ENCODE measurements at regions not wholly inside any gene's neighbourhood (a gene's known extent, or its start where the extent isn't known, plus 50 kb on each side); places are given as distances from the start of the nearest gene placed in this dataset.
"Not testable (repeated sequence)": the region's sequence is repeated elsewhere in the genome, so short reads cannot be mapped to it uniquely, and the experiment has no call there.

- no peaks in the 10 kb centered on the region for H3K9me3 ChIP-seq (ENCODE audit: low read length)
- no peaks in the 10 kb centered on the region for H3F3A ChIP-seq (ENCODE audit: low read length, unreplicated experiment)
- TF ChIP-seq EZH2 (IDR thresholded peaks at IDR 0.05; ENCODE audit: low read length, unreplicated experiment) (no peak), CTCF (conservative IDR thresholded peaks at IDR 0.05; ENCODE audit: low read depth, low read length) (no peak), EZH2phosphoT487 (IDR thresholded peaks at IDR 0.05; ENCODE audit: borderline replicate concordance, low read length) (no peak)
- no peak overlapping the region for H3K4me2 ChIP-seq (ENCODE audit: low read length)
- no peak overlapping the region for H3K4me3 ChIP-seq (ENCODE audit: low read length)
- no peaks in the 10 kb centered on the region for H3K4me1 ChIP-seq (ENCODE audit: insufficient read depth, low read length)
- ChIA-PET POLR2A (ENCODE audit: unreplicated experiment) (no interaction called here), CTCF (no interaction called here)
- H3K9ac ChIP-seq (ENCODE audit: low read length), result no peak overlapping the region
- BruUV-seq (replicated peaks), result no TSS peak
- H3K27me3 ChIP-seq (ENCODE audit: low read length), result no peaks in the 10 kb centered on the region
- DNase-seq, result no peak
- H4K20me1 ChIP-seq (ENCODE audit: low read length), result no peaks in the 10 kb centered on the region
- H3K36me3 ChIP-seq (ENCODE audit: low read depth, low read length), result no peaks in the 10 kb centered on the region
- H3K9me2 ChIP-seq (replicated peaks; ENCODE audit: low read length), result no peaks in the 10 kb centered on the region
- ATAC-seq, result no peak
- H3K27ac ChIP-seq (ENCODE audit: low read length), result no peak overlapping the region
- intact Hi-C loops (cut with micrococcal nuclease), result no loop called here
- H3K79me2 ChIP-seq (ENCODE audit: low read length), result no peaks in the 10 kb centered on the region
- no peak overlapping the region for H2AFZ ChIP-seq (ENCODE audit: low read length)
Observed at GRCh38 chr4:115454228-115454627, 340.8 kb upstream of the NDST4 start.

- no peaks in the 10 kb centered on the region for H3K4me1 ChIP-seq (ENCODE audit: insufficient read depth, low read length)
- no peaks in the 10 kb centered on the region for H3K79me2 ChIP-seq (ENCODE audit: low read length)
- H3K9me3 ChIP-seq (ENCODE audit: low read length), result no peaks in the 10 kb centered on the region
- DNase-seq, result no peak
- no peaks in the 10 kb centered on the region for H3K36me3 ChIP-seq (ENCODE audit: low read depth, low read length)
- H3K4me3 ChIP-seq (ENCODE audit: low read length), result no peak overlapping the region
- H3K27me3 ChIP-seq (ENCODE audit: low read length), result no peaks in the 10 kb centered on the region
- H3K9ac ChIP-seq (ENCODE audit: low read length), result no peak overlapping the region
- H3K9me2 ChIP-seq (replicated peaks; ENCODE audit: low read length), result no peaks in the 10 kb centered on the region
- no peak overlapping the region for H3K4me2 ChIP-seq (ENCODE audit: low read length)
- no peaks in the 10 kb centered on the region for H3F3A ChIP-seq (ENCODE audit: low read length, unreplicated experiment)
- ChIA-PET CTCF (no interaction called here), POLR2A (ENCODE audit: unreplicated experiment) (no interaction called here)
- ATAC-seq, result no peak
- intact Hi-C loops (cut with micrococcal nuclease), result no loop called here
- H4K20me1 ChIP-seq (ENCODE audit: low read length), result no peaks in the 10 kb centered on the region
- H2AFZ ChIP-seq (ENCODE audit: low read length), result no peak overlapping the region
- H3K27ac ChIP-seq (ENCODE audit: low read length), result no peak overlapping the region
- TF ChIP-seq EZH2 (IDR thresholded peaks at IDR 0.05; ENCODE audit: low read length, unreplicated experiment), result no peak
- TF ChIP-seq CTCF (conservative IDR thresholded peaks at IDR 0.05; ENCODE audit: low read depth, low read length), result no peak
- TF ChIP-seq EZH2phosphoT487 (IDR thresholded peaks at IDR 0.05; ENCODE audit: borderline replicate concordance, low read length), result no peak
- BruUV-seq (replicated peaks), result no TSS peak
Observed at GRCh38 chr4:115453416-115453815, 340.0 kb upstream of the NDST4 start.

GRCh38 chr4:115452229-115452628, 338.8 kb upstream of the NDST4 start:
- BruUV-seq (replicated peaks); POLR2A ChIA-PET (ENCODE audit: unreplicated experiment); H2AFZ ChIP-seq (ENCODE audit: low read length); H3K9ac ChIP-seq (ENCODE audit: low read length); intact Hi-C loops (cut with micrococcal nuclease); CTCF ChIA-PET; H3K4me1 ChIP-seq (ENCODE audit: insufficient read depth, low read length); H3K79me2 ChIP-seq (ENCODE audit: low read length); H3K4me3 ChIP-seq (ENCODE audit: low read length); H3K9me2 ChIP-seq (replicated peaks; ENCODE audit: low read length); H3K4me2 ChIP-seq (ENCODE audit: low read length); H4K20me1 ChIP-seq (ENCODE audit: low read length); DNase-seq; H3K27ac ChIP-seq (ENCODE audit: low read length); H3K9me3 ChIP-seq (ENCODE audit: low read length); H3F3A ChIP-seq (ENCODE audit: low read length, unreplicated experiment); ATAC-seq; H3K36me3 ChIP-seq (ENCODE audit: low read depth, low read length); H3K27me3 ChIP-seq (ENCODE audit: low read length): not testable (repeated sequence)

Data from PC-3 (cell line).